BLaER1 treated with 17β-estradiol and CSF1 and Interleukin-3, amounts not matched to agents 10 nM and 100 nM (cell line): ENCODE measurements at regions not wholly inside any gene's neighbourhood (a gene's known extent, or its start where the extent isn't known, plus 50 kb on each side); places are given as distances from the start of the nearest gene placed in this dataset.
"Not testable (repeated sequence)": the region's sequence is repeated elsewhere in the genome, so short reads cannot be mapped to it uniquely, and the experiment has no call there.

Experiments
- H3K27ac ChIP-seq, 11 experiments: shearing (Covaris generic); formaldehyde crosslinking; 2 replicates each; pipeline ENCODE4 v1.8.1; 2022
- H3K27me3 ChIP-seq, 11 experiments: shearing (Covaris generic); formaldehyde crosslinking; 2 replicates each; pipeline ENCODE4 v1.8.1; 2022
- H3K36me3 ChIP-seq, 11 experiments: shearing (Covaris generic); formaldehyde crosslinking; 2 replicates each; pipeline ENCODE4 v1.8.1; 2022
- H3K4me1 ChIP-seq, 10 experiments: shearing (Covaris generic); formaldehyde crosslinking; 2 replicates each; pipeline ENCODE4 v1.8.1; 2022
- H3K4me2 ChIP-seq, 11 experiments: shearing (Covaris generic); formaldehyde crosslinking; 2 replicates each; pipeline ENCODE4 v1.8.1; 2022
- H3K4me3 ChIP-seq, 10 experiments: shearing (Covaris generic); formaldehyde crosslinking; 2 replicates each; pipeline ENCODE4 v1.8.1; 2022
- H3K9ac ChIP-seq, 11 experiments: shearing (Covaris generic); formaldehyde crosslinking; 2 replicates each; pipeline ENCODE4 v1.8.1; 2022
- H3K9me3 ChIP-seq, 11 experiments: shearing (Covaris generic); formaldehyde crosslinking; replicated peaks in 1 of 11; 2 replicates each; pipeline ENCODE4 v1.8.1; 2022
- H4K20me1 ChIP-seq, 11 experiments: shearing (Covaris generic); formaldehyde crosslinking; 2 replicates each; pipeline ENCODE4 v1.8.1; 2022
- Cebpa-rat ChIP-seq, 11 experiments: shearing (Covaris generic); IDR thresholded peaks; 2 replicates each; pipeline ENCODE4 v1.8.1; 2022

GRCh38 chr9:13919401-13919800 is 394.5 kb downstream of the NFIB start:
- Histone ChIP-seq H3K4me3 (no peak overlapping the region), H3K9ac (no peak overlapping the region), H3K27ac (no peak overlapping the region), H3K27me3 (no peaks in the 10 kb centered on the region), H3K9me3 (peaks cover 14 to 23% (median 17%) of the 10 kb centered on the region in 11 experiments), H4K20me1 (no peaks in the 10 kb centered on the region), H3K4me1 (no peaks in the 10 kb centered on the region), H3K4me2 (no peak overlapping the region), H3K36me3 (0 out of 22 replicates have a peak, but pooled peaks cover 0 to 3% (median 0%) of the 10 kb centered on the region in 11 experiments)
- no peak for TF ChIP-seq Cebpa-rat (IDR thresholded peaks at IDR 0.05)

- Histone ChIP-seq H3K9me3 (peaks cover 0 to 5% (median under 1%) of the 10 kb centered on the region in 11 experiments; a peak in 8 of 22 replicates), H3K27me3 (no peaks in the 10 kb centered on the region), H3K36me3 (no peaks in the 10 kb centered on the region), H3K27ac (no peak overlapping the region), H3K4me3 (no peak overlapping the region), H3K4me1 (no peaks in the 10 kb centered on the region), H3K9ac (no peak overlapping the region), H4K20me1 (no peaks in the 10 kb centered on the region), H3K4me2 (no peak overlapping the region)
- no peak for TF ChIP-seq Cebpa-rat (IDR thresholded peaks at IDR 0.05)
These were observed 396.4 kb downstream of the NFIB start for GRCh38 chr9:13917534-13917933.

GRCh38 chr9:13915591-13916301 is 398.2 kb downstream of the NFIB start:
- Histone ChIP-seq H3K27ac (no peak overlapping the region), H3K4me3 (no peak overlapping the region), H3K9me3 (no peaks in the 10 kb centered on the region), H3K27me3 (no peaks in the 10 kb centered on the region), H3K4me2 (no peak overlapping the region), H3K9ac (no peak overlapping the region), H3K4me1 (no peaks in the 10 kb centered on the region), H4K20me1 (no peaks in the 10 kb centered on the region), H3K36me3 (no peaks in the 10 kb centered on the region)
- no peak for TF ChIP-seq Cebpa-rat (IDR thresholded peaks at IDR 0.05)

GRCh38 chr9:13915131-13915530 is 398.8 kb downstream of the NFIB start:
- Histone ChIP-seq H4K20me1 (no peaks in the 10 kb centered on the region), H3K36me3 (no peaks in the 10 kb centered on the region), H3K27ac (no peak overlapping the region), H3K4me2 (no peak overlapping the region), H3K4me1 (no peaks in the 10 kb centered on the region), H3K9ac (no peak overlapping the region), H3K4me3 (no peak overlapping the region), H3K9me3 (no peaks in the 10 kb centered on the region), H3K27me3 (no peaks in the 10 kb centered on the region)
- no peak for TF ChIP-seq Cebpa-rat (IDR thresholded peaks at IDR 0.05)

- peaks cover 0 to 13% (median 6%) of the 10 kb centered on the region in 11 experiments; a peak in 10 of 22 replicates for H3K9me3 ChIP-seq
- no peak overlapping the region for H3K4me3 ChIP-seq
- H4K20me1 ChIP-seq: no peaks in the 10 kb centered on the region
- H3K27ac ChIP-seq: no peak overlapping the region
- H3K4me2 ChIP-seq: no peak overlapping the region
- no peaks in the 10 kb centered on the region for H3K36me3 ChIP-seq
- H3K9ac ChIP-seq: no peak overlapping the region
- no peak for TF ChIP-seq Cebpa-rat (IDR thresholded peaks at IDR 0.05)
- H3K4me1 ChIP-seq: no peaks in the 10 kb centered on the region
- H3K27me3 ChIP-seq: no peaks in the 10 kb centered on the region
These were observed 402.5 kb downstream of the NFIB start for GRCh38 chr9:13911473-13911872.

GRCh38 chr9:13907842-13908241 is 406.1 kb downstream of the NFIB start:
- not testable (repeated sequence) for H3K4me1 ChIP-seq, H3K27ac ChIP-seq, H4K20me1 ChIP-seq, H3K36me3 ChIP-seq, H3K4me2 ChIP-seq, H3K27me3 ChIP-seq, H3K4me3 ChIP-seq, H3K9ac ChIP-seq
- peaks cover 0 to 18% (median 9%) of the 10 kb centered on the region in 11 experiments; a peak in 11 of 22 replicates for H3K9me3 ChIP-seq

- no peak overlapping the region for H3K4me2 ChIP-seq
- H3K27me3 ChIP-seq: no peaks in the 10 kb centered on the region
- H3K4me3 ChIP-seq: no peak overlapping the region
- H4K20me1 ChIP-seq: no peaks in the 10 kb centered on the region
- no peak overlapping the region for H3K27ac ChIP-seq
- TF ChIP-seq Cebpa-rat (IDR thresholded peaks at IDR 0.05): no peak
- H3K9ac ChIP-seq: no peak overlapping the region
- H3K9me3 ChIP-seq: peaks cover 0 to 18% (median 9%) of the 10 kb centered on the region in 11 experiments; a peak in 11 of 22 replicates
- H3K4me1 ChIP-seq: no peaks in the 10 kb centered on the region
- no peaks in the 10 kb centered on the region for H3K36me3 ChIP-seq
These were observed 409.2 kb downstream of the NFIB start for GRCh38 chr9:13904746-13905145.

- no peak for TF ChIP-seq Cebpa-rat (IDR thresholded peaks at IDR 0.05)
- no peaks in the 10 kb centered on the region for H4K20me1 ChIP-seq
- H3K9ac ChIP-seq: no peak overlapping the region
- H3K4me2 ChIP-seq: no peak overlapping the region
- peaks cover 0 to 18% (median 9%) of the 10 kb centered on the region in 11 experiments; a peak in 11 of 22 replicates for H3K9me3 ChIP-seq
- no peaks in the 10 kb centered on the region for H3K27me3 ChIP-seq
- H3K36me3 ChIP-seq: no peaks in the 10 kb centered on the region
- H3K27ac ChIP-seq: no peak overlapping the region
- H3K4me3 ChIP-seq: no peak overlapping the region
- no peaks in the 10 kb centered on the region for H3K4me1 ChIP-seq
These were observed 409.6 kb downstream of the NFIB start for GRCh38 chr9:13904311-13904710.

GRCh38 chr9:13902286-13903066 is 411.5 kb downstream of the NFIB start:
- no peaks in the 10 kb centered on the region for H3K36me3 ChIP-seq
- H3K4me2 ChIP-seq: no peak overlapping the region
- no peak overlapping the region for H3K4me3 ChIP-seq
- no peak overlapping the region for H3K9ac ChIP-seq
- no peaks in the 10 kb centered on the region for H3K27me3 ChIP-seq
- TF ChIP-seq Cebpa-rat (IDR thresholded peaks at IDR 0.05): no peak
- H3K4me1 ChIP-seq: no peaks in the 10 kb centered on the region
- H3K27ac ChIP-seq: no peak overlapping the region
- peaks cover 0 to 15% (median 9%) of the 10 kb centered on the region in 11 experiments; a peak in 11 of 22 replicates for H3K9me3 ChIP-seq
- H4K20me1 ChIP-seq: no peaks in the 10 kb centered on the region
